Panc1 (cell line): ENCODE measurements at regions not wholly inside any gene's neighbourhood (a gene's known extent, or its start where the extent isn't known, plus 50 kb on each side); places are given as distances from the start of the nearest gene placed in this dataset.

ENCODE experiments used
- CTCF ChIP-seq: fragments of 450-650 bp; IDR thresholded peaks from 2 replicates; pipeline ENCODE4 v1.5.1; 2017; ENCODE audit warnings: mild to moderate bottlenecking
- POLR2AphosphoS5 ChIP-seq: IDR thresholded peaks from 2 replicates; pipeline ENCODE4 v1.6.1; 2012; ENCODE audit warnings: mild to moderate bottlenecking, low read depth, low read length, moderate library complexity
- TCF7L2 ChIP-seq: IDR thresholded peaks from 2 replicates; pipeline ENCODE4 v1.6.1; 2011; ENCODE audit warnings: mild to moderate bottlenecking, low read depth, low read length, inconsistent platforms

GRCh38 chr6:56752009-56752408 lies 109.3 kb upstream of the DST start:
- TF ChIP-seq POLR2AphosphoS5 (no peak), CTCF (no peak), TCF7L2 (no peak)
